Activated B cell treated with CpG ODN at 0.5 μM for 24 hours (primary cell): ENCODE measurements at regions not wholly inside any gene's neighbourhood (a gene's known extent, or its start where the extent isn't known, plus 50 kb on each side); places are given as distances from the start of the nearest gene placed in this dataset.

Experiments
- ATAC-seq: fragments of 200-7000 bp; cut with Tn5 transposase; one replicate; pipeline ENCODE4 v1.10.0; 2021; ENCODE audit warnings: low read depth, mild to moderate bottlenecking, moderate library complexity
- CTCF ChIA-PET: fragments of 350-600 bp; sonication (Branson Sonifier 250); formaldehyde crosslinking; loops from one replicate; lab custom pipeline; 2021; ENCODE audit warnings: antibody characterized with exemption; lab: Charles Lee
- POLR2A ChIA-PET: fragments of 350-600 bp; sonication (Branson Sonifier 250); formaldehyde crosslinking; loops from one replicate; lab custom pipeline; 2021; ENCODE audit warnings: antibody characterized with exemption; lab: Charles Lee
- DNase-seq: peaks from one replicate; pipeline ENCODE4 v3.0.0; 2022
- H3K27ac Mint-ChIP-seq: one replicate; pipeline ENCODE4 v1.8.0; 2020; ENCODE audit warnings: mixed read lengths
- H3K27me3 Mint-ChIP-seq: one replicate; pipeline ENCODE4 v1.8.0; 2021; ENCODE audit warnings: mixed read lengths
- H3K36me3 Mint-ChIP-seq: one replicate; pipeline ENCODE4 v1.8.0; 2021; ENCODE audit warnings: low read depth, mixed read lengths
- H3K4me1 Mint-ChIP-seq: one replicate; pipeline ENCODE4 v1.8.0; 2021; ENCODE audit warnings: mixed read lengths
- H3K4me3 Mint-ChIP-seq: one replicate; pipeline ENCODE4 v1.8.0; 2020; ENCODE audit warnings: mild to moderate bottlenecking, mixed read lengths
- H3K9me3 Mint-ChIP-seq: one replicate; pipeline ENCODE4 v1.8.0; 2020; ENCODE audit warnings: mixed read lengths
- CTCF ChIP-seq: fragments of 200-600 bp; IDR thresholded peaks from one replicate; pipeline ENCODE4 v1.8.0; 2022; ENCODE audit warnings: antibody characterized with exemption, mild to moderate bottlenecking
- intact Hi-C: fragments of 100-400 bp; cut with micrococcal nuclease; formaldehyde crosslinking; loops from one replicate; pipeline ENCODE4 v1.15.1; 2024

GRCh38 chr7:145645135-145645515, 471.5 kb upstream of the CNTNAP2 start:
- H3K27ac Mint-ChIP-seq = no peak overlapping the region

GRCh38 chr7:145644426-145645134, 472.0 kb upstream of the CNTNAP2 start:
- H3K36me3 Mint-ChIP-seq = no peaks in the 10 kb centered on the region
- H3K9me3 Mint-ChIP-seq = peaks cover 2% of the 10 kb centered on the region
- no peak for TF ChIP-seq CTCF
- DNase-seq = no peak
- POLR2A ChIA-PET = no interaction called here
- H3K27me3 Mint-ChIP-seq = no peaks in the 10 kb centered on the region
- H3K4me1 Mint-ChIP-seq = no peaks in the 10 kb centered on the region
- ATAC-seq = no peak
- CTCF ChIA-PET = no interaction called here
- intact Hi-C loops = no loop called here
- H3K27ac Mint-ChIP-seq = no peak overlapping the region
- no peak overlapping the region for H3K4me3 Mint-ChIP-seq

More at GRCh38 chr7:145645135-145645515, 471.5 kb upstream of the CNTNAP2 start:
- DNase-seq (no peak), ATAC-seq (no peak)
- Mint-ChIP-seq H3K36me3 (no peaks in the 10 kb centered on the region), H3K4me1 (no peaks in the 10 kb centered on the region), H3K27me3 (no peaks in the 10 kb centered on the region), H3K9me3 (peaks cover 2% of the 10 kb centered on the region), H3K4me3 (no peak overlapping the region)
- POLR2A ChIA-PET = no interaction called here
- TF ChIP-seq CTCF = no peak
- CTCF ChIA-PET = no interaction called here
- intact Hi-C loops = no loop called here

GRCh38 chr7:145643981-145644380, 472.6 kb upstream of the CNTNAP2 start:
- ChIA-PET CTCF (no interaction called here), POLR2A (no interaction called here)
- Mint-ChIP-seq H3K27me3 (no peaks in the 10 kb centered on the region), H3K27ac (no peak overlapping the region), H3K4me1 (no peaks in the 10 kb centered on the region), H3K4me3 (no peak overlapping the region), H3K9me3 (peaks cover 2% of the 10 kb centered on the region), H3K36me3 (no peaks in the 10 kb centered on the region)
- no peak for DNase-seq
- no peak for ATAC-seq
- intact Hi-C loops = no loop called here
- TF ChIP-seq CTCF = no peak

- intact Hi-C loops = no loop called here
- POLR2A ChIA-PET = no interaction called here
- peaks cover 2% of the 10 kb centered on the region for H3K9me3 Mint-ChIP-seq
- DNase-seq (no peak), ATAC-seq (no peak)
- no peaks in the 10 kb centered on the region for H3K4me1 Mint-ChIP-seq
- CTCF ChIA-PET = no interaction called here
- no peaks in the 10 kb centered on the region for H3K36me3 Mint-ChIP-seq
- no peak for TF ChIP-seq CTCF
- no peak overlapping the region for H3K4me3 Mint-ChIP-seq
- no peak overlapping the region for H3K27ac Mint-ChIP-seq
- no peaks in the 10 kb centered on the region for H3K27me3 Mint-ChIP-seq
These were observed 483.1 kb upstream of the CNTNAP2 start for GRCh38 chr7:145633513-145633912.

- H3K36me3 Mint-ChIP-seq = no peaks in the 10 kb centered on the region
- H3K27me3 Mint-ChIP-seq = no peaks in the 10 kb centered on the region
- H3K4me3 Mint-ChIP-seq = no peak overlapping the region
- no peak overlapping the region for H3K27ac Mint-ChIP-seq
- ChIA-PET CTCF (no interaction called here), POLR2A (no interaction called here)
- DNase-seq (no peak), ATAC-seq (no peak)
- no peaks in the 10 kb centered on the region for H3K4me1 Mint-ChIP-seq
- H3K9me3 Mint-ChIP-seq = peaks cover 2% of the 10 kb centered on the region
- TF ChIP-seq CTCF = no peak
- intact Hi-C loops = no loop called here
These were observed 492.0 kb upstream of the CNTNAP2 start for GRCh38 chr7:145624618-145625017.
